Endodermal cell (in vitro differentiated cells): ENCODE measurements at regions not wholly inside any gene's neighbourhood (a gene's known extent, or its start where the extent isn't known, plus 50 kb on each side); places are given as distances from the start of the nearest gene placed in this dataset.

Source experiments
- DNase-seq: peaks from one replicate; pipeline ENCODE4 v3.0.0-alpha.2; 2017
- H3K27ac ChIP-seq: 2 replicates; pipeline ENCODE4 v1.5.1; 2013; ENCODE audit warnings: mild to moderate bottlenecking, low read depth, low read length, moderate library complexity
- H3K27me3 ChIP-seq: 2 replicates; pipeline ENCODE4 v1.6.1; 2013; ENCODE audit warnings: mild to moderate bottlenecking, low read length, moderate library complexity; ENCODE audit not compliant: insufficient read depth, control insufficient read depth, poor library complexity, severe bottlenecking
- H3K36me3 ChIP-seq: 2 replicates; pipeline ENCODE4 v1.7.0; 2013; ENCODE audit warnings: mild to moderate bottlenecking, low read length, moderate library complexity; ENCODE audit not compliant: control insufficient read depth, insufficient read depth
- H3K4me1 ChIP-seq: one replicate; pipeline ENCODE4 v1.7.0; 2013; ENCODE audit warnings: low read length; ENCODE audit not compliant: control insufficient read depth, insufficient read depth
- H3K4me3 ChIP-seq: 2 replicates; pipeline ENCODE4 v1.5.1; 2013; ENCODE audit warnings: mild to moderate bottlenecking, low read length, moderate library complexity
- H3K9ac ChIP-seq: 2 replicates; pipeline ENCODE4 v1.6.1; 2013; ENCODE audit warnings: mild to moderate bottlenecking, low read length, moderate library complexity; ENCODE audit not compliant: poor library complexity, severe bottlenecking; ENCODE audit errors: extremely low read depth
- H3K9me3 ChIP-seq: 2 replicates; pipeline ENCODE4 v1.6.1; 2013; ENCODE audit warnings: mild to moderate bottlenecking, low read length, moderate library complexity; ENCODE audit not compliant: control insufficient read depth
- H3K27ac Mint-ChIP-seq: 2 replicates; pipeline ENCODE4 v1.8.0; 2020; ENCODE audit warnings: mixed read lengths
- H3K27me3 Mint-ChIP-seq: 2 replicates; pipeline ENCODE4 v1.8.0; 2021; ENCODE audit warnings: mild to moderate bottlenecking, mixed read lengths; ENCODE audit not compliant: insufficient read depth
- H3K36me3 Mint-ChIP-seq: 2 replicates; pipeline ENCODE4 v1.8.0; 2020; ENCODE audit warnings: low read depth, mixed read lengths
- H3K4me1 Mint-ChIP-seq: 2 replicates; pipeline ENCODE4 v1.8.0; 2020; ENCODE audit warnings: mixed read lengths
- H3K4me3 Mint-ChIP-seq: 2 replicates; pipeline ENCODE4 v1.8.0; 2020; ENCODE audit warnings: mild to moderate bottlenecking, moderate library complexity, mixed read lengths
- H3K9me3 Mint-ChIP-seq: 2 replicates; pipeline ENCODE4 v1.8.0; 2020; ENCODE audit warnings: mild to moderate bottlenecking, mixed read lengths
- WGBS, 2 experiments: methylation state at CpG; one replicate each; pipeline versions ENCODE4 v1.1.5 to v1.1.7; 2013; ENCODE audit warnings: missing lambda C conversion rate in 2 of 2, mixed read lengths in 1 of 2; ENCODE audit not compliant: insufficient coverage in 1 of 2, insufficient read length in 1 of 2; 5-methylcytosine and 5-hydroxymethylcytosine counted together
- TF ChIP-seq, protein P1 (sequence below): fragments of 200-600 bp; sonication (generic); conservative IDR thresholded peaks from 2 replicates; pipeline ENCODE4 v1.5.0; 2021; ENCODE audit warnings: antibody characterized with exemption, mild to moderate bottlenecking

DNA sequence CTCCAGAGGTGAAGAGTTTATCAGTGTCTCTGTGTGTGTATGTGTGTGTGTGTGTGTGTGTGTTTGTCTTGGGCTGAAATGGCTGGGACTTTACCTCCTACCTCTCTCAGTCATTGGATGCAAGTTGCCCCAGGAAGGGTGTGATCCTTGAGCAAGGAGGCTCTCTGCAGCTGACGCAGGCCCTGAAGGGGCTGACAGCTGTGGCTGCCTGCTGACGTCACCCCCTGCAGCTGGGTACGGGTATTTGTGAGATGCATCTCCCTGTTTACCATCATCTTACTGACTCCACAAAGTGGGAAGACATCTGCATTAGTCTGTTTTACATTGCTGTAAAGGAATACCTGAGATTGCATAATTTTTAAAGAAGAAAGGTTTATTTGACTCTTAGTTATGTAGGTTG, 631.5 kb upstream of the RBFOX1 start:
- H3K9me3 Mint-ChIP-seq = no peaks in the 10 kb centered on the region
- Histone ChIP-seq H3K27ac (no peak overlapping the region), H3K9me3 (no peaks in the 10 kb centered on the region), H3K4me1 (no peaks in the 10 kb centered on the region), H3K27me3 (peaks cover under 1% of the 10 kb centered on the region), H3K36me3 (no peaks in the 10 kb centered on the region), H3K9ac (no peak overlapping the region), H3K4me3 (no peak overlapping the region)
- H3K27me3 Mint-ChIP-seq = peaks cover 6% of the 10 kb centered on the region
- H3K4me1 Mint-ChIP-seq = no peaks in the 10 kb centered on the region
- DNase-seq = no peak
- no peaks in the 10 kb centered on the region for H3K36me3 Mint-ChIP-seq
- no peak overlapping the region for H3K27ac Mint-ChIP-seq
- TF ChIP-seq, protein P1, sequence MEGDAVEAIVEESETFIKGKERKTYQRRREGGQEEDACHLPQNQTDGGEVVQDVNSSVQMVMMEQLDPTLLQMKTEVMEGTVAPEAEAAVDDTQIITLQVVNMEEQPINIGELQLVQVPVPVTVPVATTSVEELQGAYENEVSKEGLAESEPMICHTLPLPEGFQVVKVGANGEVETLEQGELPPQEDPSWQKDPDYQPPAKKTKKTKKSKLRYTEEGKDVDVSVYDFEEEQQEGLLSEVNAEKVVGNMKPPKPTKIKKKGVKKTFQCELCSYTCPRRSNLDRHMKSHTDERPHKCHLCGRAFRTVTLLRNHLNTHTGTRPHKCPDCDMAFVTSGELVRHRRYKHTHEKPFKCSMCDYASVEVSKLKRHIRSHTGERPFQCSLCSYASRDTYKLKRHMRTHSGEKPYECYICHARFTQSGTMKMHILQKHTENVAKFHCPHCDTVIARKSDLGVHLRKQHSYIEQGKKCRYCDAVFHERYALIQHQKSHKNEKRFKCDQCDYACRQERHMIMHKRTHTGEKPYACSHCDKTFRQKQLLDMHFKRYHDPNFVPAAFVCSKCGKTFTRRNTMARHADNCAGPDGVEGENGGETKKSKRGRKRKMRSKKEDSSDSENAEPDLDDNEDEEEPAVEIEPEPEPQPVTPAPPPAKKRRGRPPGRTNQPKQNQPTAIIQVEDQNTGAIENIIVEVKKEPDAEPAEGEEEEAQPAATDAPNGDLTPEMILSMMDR = no peak
- WGBS, 2 experiments = 87 to 100% methylated on average over 2 of the region's 3 CpGs
- no peak overlapping the region for H3K4me3 Mint-ChIP-seq

DNA sequence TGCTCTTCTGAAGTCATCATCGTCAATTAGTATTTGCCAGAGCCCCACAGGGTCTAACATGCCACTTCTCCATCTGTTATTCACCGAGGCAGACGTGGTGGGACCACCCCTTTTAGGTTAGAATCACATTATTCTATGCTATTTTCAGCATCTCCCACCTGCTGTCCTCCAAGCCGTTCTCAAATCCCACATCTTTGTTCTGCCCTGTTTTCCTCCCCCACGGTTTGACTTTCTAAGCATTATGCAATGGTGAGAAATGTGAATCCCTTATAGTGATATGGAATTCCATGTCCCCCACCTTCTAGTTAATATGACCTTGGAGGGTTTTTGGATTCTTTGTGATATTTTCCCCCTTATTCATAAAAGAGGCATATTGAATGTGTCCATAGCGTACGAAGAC, 634.1 kb upstream of the RBFOX1 start:
- Mint-ChIP-seq H3K9me3 (no peaks in the 10 kb centered on the region), H3K4me3 (no peak overlapping the region), H3K36me3 (no peaks in the 10 kb centered on the region), H3K27me3 (peaks cover 5% of the 10 kb centered on the region), H3K27ac (no peak overlapping the region), H3K4me1 (no peaks in the 10 kb centered on the region)
- 82 to 100% methylated on average over 2 to 6 of the region's 7 CpGs for WGBS, 2 experiments
- no peak overlapping the region for H3K4me3 ChIP-seq
- no peaks in the 10 kb centered on the region for H3K27me3 ChIP-seq
- H3K36me3 ChIP-seq = no peaks in the 10 kb centered on the region
- H3K27ac ChIP-seq = no peak overlapping the region
- H3K9me3 ChIP-seq = no peaks in the 10 kb centered on the region
- TF ChIP-seq, protein P1 = no peak
- DNase-seq = no peak
- no peak overlapping the region for H3K9ac ChIP-seq
- H3K4me1 ChIP-seq = no peaks in the 10 kb centered on the region

DNA sequence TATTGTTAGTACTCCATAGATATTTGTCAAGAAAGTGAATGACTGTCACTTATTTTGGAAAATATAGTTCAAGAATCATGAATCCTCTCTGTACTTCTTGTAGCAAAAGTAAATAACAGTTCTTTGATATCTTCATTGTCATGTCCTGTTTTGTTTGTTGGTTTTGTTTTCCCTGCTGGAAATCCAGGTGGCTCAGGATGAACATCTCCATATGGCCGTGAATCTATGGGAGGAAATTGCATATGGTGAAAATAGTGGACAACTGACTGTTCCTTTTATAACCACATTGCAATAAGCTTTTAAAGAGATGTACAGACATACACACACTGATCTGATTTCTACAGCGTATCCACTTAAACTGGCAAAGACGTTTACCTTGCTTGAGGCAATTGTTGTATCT, 637.0 kb upstream of the RBFOX1 start:
- Mint-ChIP-seq H3K4me3 (no peak overlapping the region), H3K27me3 (peaks cover 13% of the 10 kb centered on the region), H3K36me3 (no peaks in the 10 kb centered on the region), H3K4me1 (no peaks in the 10 kb centered on the region), H3K9me3 (no peaks in the 10 kb centered on the region), H3K27ac (no peak overlapping the region)
- Histone ChIP-seq H3K9ac (no peak overlapping the region), H3K4me1 (no peaks in the 10 kb centered on the region), H3K27me3 (peaks cover 9% of the 10 kb centered on the region), H3K4me3 (no peak overlapping the region), H3K9me3 (peaks cover 5% of the 10 kb centered on the region), H3K36me3 (no peaks in the 10 kb centered on the region), H3K27ac (no peak overlapping the region)
- WGBS, 2 experiments = 86 to 92% methylated on average over 2 to 3 of the region's 3 CpGs
- no peak for DNase-seq
- TF ChIP-seq, protein P1 = no peak
